GM23338 (cell line): ENCODE measurements at regions not wholly inside any gene's neighbourhood (a gene's known extent, or its start where the extent isn't known, plus 50 kb on each side); places are given as distances from the start of the nearest gene placed in this dataset.

Experiments used
- EZH2 ChIP-seq: fragments of 200-600 bp; sonication (generic); IDR thresholded peaks from one replicate; pipeline ENCODE4 v1.8.0; 2017; ENCODE audit warnings: antibody characterized with exemption, mild to moderate bottlenecking, low read depth; ENCODE audit not compliant: unreplicated experiment
- EZH2phosphoT487 ChIP-seq: fragments of 200-600 bp; sonication (generic); IDR thresholded peaks from one replicate; pipeline ENCODE4 v1.8.1; 2018; ENCODE audit warnings: antibody characterized with exemption; ENCODE audit not compliant: unreplicated experiment
- JUNB ChIP-seq: IDR thresholded peaks from one replicate; pipeline ENCODE4 v1.6.1; 2016; ENCODE audit warnings: antibody characterized with exemption; ENCODE audit not compliant: unreplicated experiment
- POLR2AphosphoS5 ChIP-seq: IDR thresholded peaks from 2 replicates; pipeline ENCODE4 v1.6.1; 2016; ENCODE audit warnings: antibody characterized with exemption, low read depth
- STAT1 ChIP-seq: IDR thresholded peaks from one replicate; pipeline ENCODE4 v1.6.1; 2016; ENCODE audit warnings: antibody characterized with exemption; ENCODE audit not compliant: unreplicated experiment
- TF ChIP-seq, protein P1 (sequence below), 2 experiments: fragments of 200-600 bp in 1 of 2; sonication (generic) in 1 of 2; conservative IDR thresholded peaks; 2 replicates each; pipeline versions ENCODE4 v1.5.1 to v1.6.1; 2016 to 2017; ENCODE audit warnings: antibody characterized with exemption in 2 of 2, low read depth in 2 of 2, mild to moderate bottlenecking in 2 of 2, moderate library complexity in 1 of 2
- TF ChIP-seq, protein P2 (sequence below): IDR thresholded peaks from one replicate; pipeline ENCODE4 v1.6.1; 2018; ENCODE audit warnings: antibody characterized with exemption; ENCODE audit not compliant: unreplicated experiment
- TF ChIP-seq, protein P3 (sequence below): IDR thresholded peaks from 2 replicates; pipeline ENCODE4 v1.6.1; 2016; ENCODE audit warnings: antibody characterized with exemption

DNA sequence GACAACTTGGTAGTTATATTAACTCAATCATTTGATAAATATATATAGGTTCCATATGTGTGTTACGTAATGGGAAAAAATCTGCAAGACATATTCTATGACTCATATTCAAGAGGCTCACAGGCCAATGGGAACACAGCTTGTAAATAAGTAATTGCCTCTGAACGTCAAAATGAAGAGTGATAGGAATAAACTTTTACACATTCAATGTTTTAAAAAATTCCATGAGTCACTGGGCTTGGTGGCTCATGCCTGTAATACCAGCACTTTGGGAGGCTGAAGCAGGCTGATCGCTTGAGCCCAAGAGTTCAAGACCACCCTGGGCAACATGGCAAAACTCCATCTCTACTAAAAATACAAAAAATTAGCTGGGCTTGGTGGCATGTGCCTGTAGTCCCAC, 209.4 kb upstream of the MCHR2 start:
- TF ChIP-seq EZH2phosphoT487 (no peak), POLR2AphosphoS5 (no peak), JUNB (no peak), STAT1 (no peak), EZH2 (no peak)
- TF ChIP-seq, protein P1, sequence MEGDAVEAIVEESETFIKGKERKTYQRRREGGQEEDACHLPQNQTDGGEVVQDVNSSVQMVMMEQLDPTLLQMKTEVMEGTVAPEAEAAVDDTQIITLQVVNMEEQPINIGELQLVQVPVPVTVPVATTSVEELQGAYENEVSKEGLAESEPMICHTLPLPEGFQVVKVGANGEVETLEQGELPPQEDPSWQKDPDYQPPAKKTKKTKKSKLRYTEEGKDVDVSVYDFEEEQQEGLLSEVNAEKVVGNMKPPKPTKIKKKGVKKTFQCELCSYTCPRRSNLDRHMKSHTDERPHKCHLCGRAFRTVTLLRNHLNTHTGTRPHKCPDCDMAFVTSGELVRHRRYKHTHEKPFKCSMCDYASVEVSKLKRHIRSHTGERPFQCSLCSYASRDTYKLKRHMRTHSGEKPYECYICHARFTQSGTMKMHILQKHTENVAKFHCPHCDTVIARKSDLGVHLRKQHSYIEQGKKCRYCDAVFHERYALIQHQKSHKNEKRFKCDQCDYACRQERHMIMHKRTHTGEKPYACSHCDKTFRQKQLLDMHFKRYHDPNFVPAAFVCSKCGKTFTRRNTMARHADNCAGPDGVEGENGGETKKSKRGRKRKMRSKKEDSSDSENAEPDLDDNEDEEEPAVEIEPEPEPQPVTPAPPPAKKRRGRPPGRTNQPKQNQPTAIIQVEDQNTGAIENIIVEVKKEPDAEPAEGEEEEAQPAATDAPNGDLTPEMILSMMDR (conservative IDR thresholded peaks at IDR 0.05; ENCODE audit: low read depth in 2 of 2) = no peak
- TF ChIP-seq, protein P2, sequence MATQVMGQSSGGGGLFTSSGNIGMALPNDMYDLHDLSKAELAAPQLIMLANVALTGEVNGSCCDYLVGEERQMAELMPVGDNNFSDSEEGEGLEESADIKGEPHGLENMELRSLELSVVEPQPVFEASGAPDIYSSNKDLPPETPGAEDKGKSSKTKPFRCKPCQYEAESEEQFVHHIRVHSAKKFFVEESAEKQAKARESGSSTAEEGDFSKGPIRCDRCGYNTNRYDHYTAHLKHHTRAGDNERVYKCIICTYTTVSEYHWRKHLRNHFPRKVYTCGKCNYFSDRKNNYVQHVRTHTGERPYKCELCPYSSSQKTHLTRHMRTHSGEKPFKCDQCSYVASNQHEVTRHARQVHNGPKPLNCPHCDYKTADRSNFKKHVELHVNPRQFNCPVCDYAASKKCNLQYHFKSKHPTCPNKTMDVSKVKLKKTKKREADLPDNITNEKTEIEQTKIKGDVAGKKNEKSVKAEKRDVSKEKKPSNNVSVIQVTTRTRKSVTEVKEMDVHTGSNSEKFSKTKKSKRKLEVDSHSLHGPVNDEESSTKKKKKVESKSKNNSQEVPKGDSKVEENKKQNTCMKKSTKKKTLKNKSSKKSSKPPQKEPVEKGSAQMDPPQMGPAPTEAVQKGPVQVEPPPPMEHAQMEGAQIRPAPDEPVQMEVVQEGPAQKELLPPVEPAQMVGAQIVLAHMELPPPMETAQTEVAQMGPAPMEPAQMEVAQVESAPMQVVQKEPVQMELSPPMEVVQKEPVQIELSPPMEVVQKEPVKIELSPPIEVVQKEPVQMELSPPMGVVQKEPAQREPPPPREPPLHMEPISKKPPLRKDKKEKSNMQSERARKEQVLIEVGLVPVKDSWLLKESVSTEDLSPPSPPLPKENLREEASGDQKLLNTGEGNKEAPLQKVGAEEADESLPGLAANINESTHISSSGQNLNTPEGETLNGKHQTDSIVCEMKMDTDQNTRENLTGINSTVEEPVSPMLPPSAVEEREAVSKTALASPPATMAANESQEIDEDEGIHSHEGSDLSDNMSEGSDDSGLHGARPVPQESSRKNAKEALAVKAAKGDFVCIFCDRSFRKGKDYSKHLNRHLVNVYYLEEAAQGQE = no peak
- TF ChIP-seq, protein P3, sequence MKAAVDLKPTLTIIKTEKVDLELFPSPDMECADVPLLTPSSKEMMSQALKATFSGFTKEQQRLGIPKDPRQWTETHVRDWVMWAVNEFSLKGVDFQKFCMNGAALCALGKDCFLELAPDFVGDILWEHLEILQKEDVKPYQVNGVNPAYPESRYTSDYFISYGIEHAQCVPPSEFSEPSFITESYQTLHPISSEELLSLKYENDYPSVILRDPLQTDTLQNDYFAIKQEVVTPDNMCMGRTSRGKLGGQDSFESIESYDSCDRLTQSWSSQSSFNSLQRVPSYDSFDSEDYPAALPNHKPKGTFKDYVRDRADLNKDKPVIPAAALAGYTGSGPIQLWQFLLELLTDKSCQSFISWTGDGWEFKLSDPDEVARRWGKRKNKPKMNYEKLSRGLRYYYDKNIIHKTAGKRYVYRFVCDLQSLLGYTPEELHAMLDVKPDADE = no peak
